ENCODE measurements at regions not wholly inside any gene's neighbourhood (a gene's known extent, or its start where the extent isn't known, plus 50 kb on each side); places are given as distances from the start of the nearest gene placed in this dataset.

GRCh38 chr4:179981161-179981560 is 2262.0 kb upstream of the TENM3 start:
- no peak overlapping the region for H3K27ac ChIP-seq (ENCODE audit: low read depth, low read length, severe bottlenecking)
- no peaks in the 10 kb centered on the region for H3K9me3 ChIP-seq (ENCODE audit: control insufficient read depth, low read length)
- no peaks in the 10 kb centered on the region for H3K36me3 ChIP-seq (ENCODE audit: control insufficient read depth, insufficient read depth, low read length)
- H3K4me1 ChIP-seq (ENCODE audit: control insufficient read depth, insufficient read depth, low read length, poor library complexity, severe bottlenecking), result no peaks in the 10 kb centered on the region
- no peak overlapping the region for H3K4me3 ChIP-seq (ENCODE audit: extremely low read depth, insufficient read depth, low read length, poor library complexity, severe bottlenecking)

- H3K4me1 ChIP-seq (ENCODE audit: control insufficient read depth, insufficient read depth, low read length, poor library complexity, severe bottlenecking), result no peaks in the 10 kb centered on the region
- WGBS, 2 experiments (ENCODE audit: insufficient coverage in 2 of 2), result 96 to 100% methylated on average over 1 to 4 of the region's 4 CpGs
- no peaks in the 10 kb centered on the region for H3K9me3 ChIP-seq (ENCODE audit: control insufficient read depth, low read length)
- no peak overlapping the region for H3K4me3 ChIP-seq (ENCODE audit: extremely low read depth, insufficient read depth, low read length, poor library complexity, severe bottlenecking)
- H3K36me3 ChIP-seq (ENCODE audit: control insufficient read depth, insufficient read depth, low read length), result no peaks in the 10 kb centered on the region
- no peak overlapping the region for H3K27ac ChIP-seq (ENCODE audit: low read depth, low read length, severe bottlenecking)
Observed at GRCh38 chr4:179989975-179990374, 2253.2 kb upstream of the TENM3 start.

- no peaks in the 10 kb centered on the region for H3K4me1 ChIP-seq (ENCODE audit: control insufficient read depth, insufficient read depth, low read length, poor library complexity, severe bottlenecking)
- whole genome bisulfite sequencing, 2 experiments (ENCODE audit: insufficient coverage in 2 of 2), result 100% methylated on average over 1 of the region's 2 CpGs
- no peak overlapping the region for H3K4me3 ChIP-seq (ENCODE audit: extremely low read depth, insufficient read depth, low read length, poor library complexity, severe bottlenecking)
- H3K27ac ChIP-seq (ENCODE audit: low read depth, low read length, severe bottlenecking), result no peak overlapping the region
- no peaks in the 10 kb centered on the region for H3K9me3 ChIP-seq (ENCODE audit: control insufficient read depth, low read length)
- no peaks in the 10 kb centered on the region for H3K36me3 ChIP-seq (ENCODE audit: control insufficient read depth, insufficient read depth, low read length)
Observed at GRCh38 chr4:180009316-180009715, 2233.9 kb upstream of the TENM3 start.

- H3K36me3 ChIP-seq (ENCODE audit: control insufficient read depth, insufficient read depth, low read length), result no peaks in the 10 kb centered on the region
- no peak overlapping the region for H3K4me3 ChIP-seq (ENCODE audit: extremely low read depth, insufficient read depth, low read length, poor library complexity, severe bottlenecking)
- H3K9me3 ChIP-seq (ENCODE audit: control insufficient read depth, low read length), result no peaks in the 10 kb centered on the region
- H3K4me1 ChIP-seq (ENCODE audit: control insufficient read depth, insufficient read depth, low read length, poor library complexity, severe bottlenecking), result no peaks in the 10 kb centered on the region
- 50 to 60% methylated on average over 1 to 3 of the region's 8 CpGs for WGBS, 2 experiments (ENCODE audit: insufficient coverage in 2 of 2)
- no peak overlapping the region for H3K27ac ChIP-seq (ENCODE audit: low read depth, low read length, severe bottlenecking)
Observed at GRCh38 chr4:180028682-180029081, 2214.5 kb upstream of the TENM3 start.

GRCh38 chr4:180031330-180031729 is 2211.9 kb upstream of the TENM3 start:
- Histone ChIP-seq H3K4me3 (ENCODE audit: extremely low read depth, insufficient read depth, low read length, poor library complexity, severe bottlenecking) (no peak overlapping the region), H3K27ac (ENCODE audit: low read depth, low read length, severe bottlenecking) (no peak overlapping the region), H3K9me3 (ENCODE audit: control insufficient read depth, low read length) (no peaks in the 10 kb centered on the region), H3K36me3 (ENCODE audit: control insufficient read depth, insufficient read depth, low read length) (no peaks in the 10 kb centered on the region), H3K4me1 (ENCODE audit: control insufficient read depth, insufficient read depth, low read length, poor library complexity, severe bottlenecking) (no peaks in the 10 kb centered on the region)
- no CpG with 5 or more reads among the region's 1 CpG for WGBS, 2 experiments (ENCODE audit: insufficient coverage in 2 of 2)

- no peak overlapping the region for H3K4me3 ChIP-seq (ENCODE audit: extremely low read depth, insufficient read depth, low read length, poor library complexity, severe bottlenecking)
- no CpG with 5 or more reads among the region's 1 CpG for WGBS, 2 experiments (ENCODE audit: insufficient coverage in 2 of 2)
- H3K9me3 ChIP-seq (ENCODE audit: control insufficient read depth, low read length), result no peaks in the 10 kb centered on the region
Observed at GRCh38 chr4:180041576-180041975, 2201.6 kb upstream of the TENM3 start.

GRCh38 chr4:180052629-180053028 is 2190.6 kb upstream of the TENM3 start:
- Histone ChIP-seq H3K36me3 (ENCODE audit: control insufficient read depth, insufficient read depth, low read length) (no peaks in the 10 kb centered on the region), H3K9me3 (ENCODE audit: control insufficient read depth, low read length) (no peaks in the 10 kb centered on the region), H3K27ac (ENCODE audit: low read depth, low read length, severe bottlenecking) (no peak overlapping the region), H3K4me1 (ENCODE audit: control insufficient read depth, insufficient read depth, low read length, poor library complexity, severe bottlenecking) (no peaks in the 10 kb centered on the region), H3K4me3 (ENCODE audit: extremely low read depth, insufficient read depth, low read length, poor library complexity, severe bottlenecking) (no peak overlapping the region)
- WGBS, 2 experiments (ENCODE audit: insufficient coverage in 2 of 2), result 0 to 62% methylated on average over 1 to 4 of the region's 7 CpGs

More at GRCh38 chr4:180041576-180041975, 2201.6 kb upstream of the TENM3 start:
- no peaks in the 10 kb centered on the region for H3K36me3 ChIP-seq (ENCODE audit: control insufficient read depth, insufficient read depth, low read length)
- no peaks in the 10 kb centered on the region for H3K4me1 ChIP-seq (ENCODE audit: control insufficient read depth, insufficient read depth, low read length, poor library complexity, severe bottlenecking)
- H3K27ac ChIP-seq (ENCODE audit: low read depth, low read length, severe bottlenecking), result no peak overlapping the region

GRCh38 chr4:180054291-180054690 is 2188.9 kb upstream of the TENM3 start:
- H3K4me3 ChIP-seq (ENCODE audit: extremely low read depth, insufficient read depth, low read length, poor library complexity, severe bottlenecking), result no peak overlapping the region
- 94 to 95% methylated on average over 4 of the region's 4 CpGs for WGBS, 2 experiments (ENCODE audit: insufficient coverage in 2 of 2)
- no peak overlapping the region for H3K27ac ChIP-seq (ENCODE audit: low read depth, low read length, severe bottlenecking)

GRCh38 chr4:180057299-180057721 is 2185.9 kb upstream of the TENM3 start:
- Histone ChIP-seq H3K9me3 (ENCODE audit: control insufficient read depth, low read length) (no peaks in the 10 kb centered on the region), H3K27ac (ENCODE audit: low read depth, low read length, severe bottlenecking) (no peak overlapping the region), H3K4me3 (ENCODE audit: extremely low read depth, insufficient read depth, low read length, poor library complexity, severe bottlenecking) (peak overlapping the region; percentile 52), H3K4me1 (ENCODE audit: control insufficient read depth, insufficient read depth, low read length, poor library complexity, severe bottlenecking) (no peaks in the 10 kb centered on the region), H3K36me3 (ENCODE audit: control insufficient read depth, insufficient read depth, low read length) (no peaks in the 10 kb centered on the region)
- 0 to 5% methylated on average over 2 to 6 of the region's 8 CpGs for WGBS, 2 experiments (ENCODE audit: insufficient coverage in 2 of 2)

More at GRCh38 chr4:180054291-180054690, 2188.9 kb upstream of the TENM3 start:
- H3K9me3 ChIP-seq (ENCODE audit: control insufficient read depth, low read length), result no peaks in the 10 kb centered on the region
- H3K4me1 ChIP-seq (ENCODE audit: control insufficient read depth, insufficient read depth, low read length, poor library complexity, severe bottlenecking), result no peaks in the 10 kb centered on the region
- no peaks in the 10 kb centered on the region for H3K36me3 ChIP-seq (ENCODE audit: control insufficient read depth, insufficient read depth, low read length)

GRCh38 chr4:180057891-180058671 is 2185.1 kb upstream of the TENM3 start:
- Histone ChIP-seq H3K9me3 (ENCODE audit: control insufficient read depth, low read length) (no peaks in the 10 kb centered on the region), H3K4me3 (ENCODE audit: extremely low read depth, insufficient read depth, low read length, poor library complexity, severe bottlenecking) (peak overlapping the region; percentile 52), H3K36me3 (ENCODE audit: control insufficient read depth, insufficient read depth, low read length) (no peaks in the 10 kb centered on the region), H3K4me1 (ENCODE audit: control insufficient read depth, insufficient read depth, low read length, poor library complexity, severe bottlenecking) (no peaks in the 10 kb centered on the region), H3K27ac (ENCODE audit: low read depth, low read length, severe bottlenecking) (no peak overlapping the region)
- 0 to 1% methylated on average over 44 of the region's 77 CpGs for WGBS, 2 experiments (ENCODE audit: insufficient coverage in 2 of 2)

- Histone ChIP-seq H3K27ac (ENCODE audit: low read depth, low read length, severe bottlenecking) (no peak overlapping the region), H3K9me3 (ENCODE audit: control insufficient read depth, low read length) (no peaks in the 10 kb centered on the region), H3K4me1 (ENCODE audit: control insufficient read depth, insufficient read depth, low read length, poor library complexity, severe bottlenecking) (no peaks in the 10 kb centered on the region), H3K4me3 (ENCODE audit: extremely low read depth, insufficient read depth, low read length, poor library complexity, severe bottlenecking) (peak overlapping the region; percentile 52), H3K36me3 (ENCODE audit: control insufficient read depth, insufficient read depth, low read length) (no peaks in the 10 kb centered on the region)
- WGBS, 2 experiments (ENCODE audit: insufficient coverage in 2 of 2), result 0 to 1% methylated on average over 25 to 30 of the region's 72 CpGs
Observed at GRCh38 chr4:180058691-180059215, 2184.4 kb upstream of the TENM3 start.

Data from mesodermal cell (in vitro differentiated cells).